ENCODE measurements at regions not wholly inside any gene's neighbourhood (a gene's known extent, or its start where the extent isn't known, plus 50 kb on each side); places are given as distances from the start of the nearest gene placed in this dataset.

GRCh38 chr2:16043627-16044026 lies 103.3 kb downstream of the MYCN start:
- H3F3A ChIP-seq (ENCODE audit: insufficient read depth, low read length), result no peaks in the 10 kb centered on the region
- no peak overlapping the region for H3K27ac ChIP-seq (ENCODE audit: low read depth, low read length, poor library complexity, severe bottlenecking)
- H3K4me1 ChIP-seq (ENCODE audit: insufficient read depth, low read length, severe bottlenecking), result no peaks in the 10 kb centered on the region
- TF ChIP-seq CTCF (IDR thresholded peaks at IDR 0.05; ENCODE audit: low read length) (no peak), EZH2 (IDR thresholded peaks at IDR 0.05; ENCODE audit: borderline replicate concordance, low read length) (no peak)
- H3K9me2 ChIP-seq (ENCODE audit: low read depth, low read length), result no peaks in the 10 kb centered on the region
- no peaks in the 10 kb centered on the region for H3K36me3 ChIP-seq (ENCODE audit: insufficient read depth, low read length)
- H4K20me1 ChIP-seq (ENCODE audit: insufficient read depth, low read length), result no peaks in the 10 kb centered on the region
- no peak overlapping the region for H3K4me2 ChIP-seq (ENCODE audit: low read length)
- no peaks in the 10 kb centered on the region for H3K9me3 ChIP-seq (ENCODE audit: low read length)
- no peaks in the 10 kb centered on the region for H3K27me3 ChIP-seq (ENCODE audit: insufficient read depth, low read length)
- H3K4me3 ChIP-seq (ENCODE audit: low read depth, low read length, poor library complexity, severe bottlenecking), result no peak overlapping the region
- no peak overlapping the region for H3K9ac ChIP-seq (ENCODE audit: low read length)
- no peak overlapping the region for H2AFZ ChIP-seq (ENCODE audit: low read length)
- H3K79me2 ChIP-seq (ENCODE audit: insufficient read depth, low read length), result no peaks in the 10 kb centered on the region

- Histone ChIP-seq H3K4me2 (ENCODE audit: low read length) (no peak overlapping the region), H3K36me3 (ENCODE audit: insufficient read depth, low read length) (no peaks in the 10 kb centered on the region), H3K27ac (ENCODE audit: low read depth, low read length, poor library complexity, severe bottlenecking) (no peak overlapping the region), H3K4me3 (ENCODE audit: low read depth, low read length, poor library complexity, severe bottlenecking) (no peak overlapping the region), H3K9ac (ENCODE audit: low read length) (no peak overlapping the region), H3K4me1 (ENCODE audit: insufficient read depth, low read length, severe bottlenecking) (no peaks in the 10 kb centered on the region), H3K9me3 (ENCODE audit: low read length) (no peaks in the 10 kb centered on the region), H4K20me1 (ENCODE audit: insufficient read depth, low read length) (no peaks in the 10 kb centered on the region), H3K9me2 (ENCODE audit: low read depth, low read length) (no peaks in the 10 kb centered on the region), H2AFZ (ENCODE audit: low read length) (no peak overlapping the region), H3K27me3 (ENCODE audit: insufficient read depth, low read length) (no peaks in the 10 kb centered on the region), H3F3A (ENCODE audit: insufficient read depth, low read length) (no peaks in the 10 kb centered on the region), H3K79me2 (ENCODE audit: insufficient read depth, low read length) (no peaks in the 10 kb centered on the region)
- no peak for TF ChIP-seq CTCF (IDR thresholded peaks at IDR 0.05; ENCODE audit: low read length)
- TF ChIP-seq EZH2 (IDR thresholded peaks at IDR 0.05; ENCODE audit: borderline replicate concordance, low read length), result no peak
Observed at GRCh38 chr2:16043192-16043591, 102.8 kb downstream of the MYCN start.

- Histone ChIP-seq H3K27ac (ENCODE audit: low read depth, low read length, poor library complexity, severe bottlenecking) (no peak overlapping the region), H3K36me3 (ENCODE audit: insufficient read depth, low read length) (no peaks in the 10 kb centered on the region), H3K9me2 (ENCODE audit: low read depth, low read length) (no peaks in the 10 kb centered on the region), H3K4me2 (ENCODE audit: low read length) (no peak overlapping the region), H3K9me3 (ENCODE audit: low read length) (no peaks in the 10 kb centered on the region), H3K79me2 (ENCODE audit: insufficient read depth, low read length) (no peaks in the 10 kb centered on the region), H3F3A (ENCODE audit: insufficient read depth, low read length) (no peaks in the 10 kb centered on the region), H3K9ac (ENCODE audit: low read length) (no peak overlapping the region), H3K27me3 (ENCODE audit: insufficient read depth, low read length) (no peaks in the 10 kb centered on the region), H4K20me1 (ENCODE audit: insufficient read depth, low read length) (no peaks in the 10 kb centered on the region), H2AFZ (ENCODE audit: low read length) (no peak overlapping the region), H3K4me1 (ENCODE audit: insufficient read depth, low read length, severe bottlenecking) (no peaks in the 10 kb centered on the region), H3K4me3 (ENCODE audit: low read depth, low read length, poor library complexity, severe bottlenecking) (no peak overlapping the region)
- TF ChIP-seq CTCF (IDR thresholded peaks at IDR 0.05; ENCODE audit: low read length) (no peak), EZH2 (IDR thresholded peaks at IDR 0.05; ENCODE audit: borderline replicate concordance, low read length) (no peak)
Observed at GRCh38 chr2:16042201-16042700, 101.9 kb downstream of the MYCN start.
